GM12865 (cell line): ENCODE measurements at regions not wholly inside any gene's neighbourhood (a gene's known extent, or its start where the extent isn't known, plus 50 kb on each side); places are given as distances from the start of the nearest gene placed in this dataset.
"Not testable (repeated sequence)": the region's sequence is repeated elsewhere in the genome, so short reads cannot be mapped to it uniquely, and the experiment has no call there.

ENCODE experiments used
- DNase-seq: peaks from one replicate; pipeline ENCODE4 v3.0.0; 2010; ENCODE audit warnings: low read depth
- H3K4me3 ChIP-seq: 2 replicates; pipeline ENCODE4 v1.5.1; 2011; ENCODE audit warnings: mild to moderate bottlenecking, low read depth, low read length, control low read depth
- CTCF ChIP-seq: IDR thresholded peaks from 2 replicates; pipeline ENCODE4 v1.5.1; 2011; ENCODE audit warnings: low read length, control low read depth, low read depth, inconsistent platforms; ENCODE audit not compliant: insufficient read depth; ENCODE audit errors: missing control alignments

- TF ChIP-seq CTCF: no peak
- DNase-seq: no peak
- H3K4me3 ChIP-seq: no peak overlapping the region
These were observed 204.8 kb upstream of the GALNT2 start for GRCh38 chr1:229862017-229862774.

GRCh38 chr1:229863651-229864545, 203.1 kb upstream of the GALNT2 start:
- H3K4me3 ChIP-seq: no peak overlapping the region
- DNase-seq: no peak
- TF ChIP-seq CTCF: no peak

DNA sequence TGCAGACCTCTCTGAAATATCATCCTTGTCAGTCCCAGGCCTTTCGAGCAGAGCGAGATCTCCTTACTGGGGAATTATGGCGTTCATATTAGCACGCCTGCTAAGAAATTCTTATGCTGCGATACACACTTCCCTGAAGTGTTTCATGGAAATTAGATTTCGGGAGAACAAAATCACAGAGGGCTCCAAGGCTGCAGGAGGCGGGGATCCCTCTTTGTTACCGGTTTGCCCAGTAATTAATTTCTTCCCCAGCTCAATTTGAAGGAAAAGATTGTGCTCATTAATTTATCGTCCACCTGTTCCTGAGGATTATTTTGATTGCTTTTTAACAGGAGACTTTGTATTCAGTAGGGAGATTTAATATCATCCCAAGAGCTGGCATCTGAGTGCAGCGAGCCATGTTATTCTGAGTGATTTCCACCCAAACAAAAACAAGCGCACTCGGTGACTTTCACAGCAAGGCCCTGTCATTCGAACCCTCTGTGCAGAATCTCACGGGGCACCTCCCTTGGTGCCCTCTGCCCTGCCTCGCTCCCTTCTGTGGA, 202.3 kb upstream of the GALNT2 start:
- no peak for DNase-seq
- H3K4me3 ChIP-seq: no peak overlapping the region
- TF ChIP-seq CTCF: no peak

GRCh38 chr1:229865321-229865720, 201.7 kb upstream of the GALNT2 start:
- H3K4me3 ChIP-seq, DNase-seq: not testable (repeated sequence)

DNA sequence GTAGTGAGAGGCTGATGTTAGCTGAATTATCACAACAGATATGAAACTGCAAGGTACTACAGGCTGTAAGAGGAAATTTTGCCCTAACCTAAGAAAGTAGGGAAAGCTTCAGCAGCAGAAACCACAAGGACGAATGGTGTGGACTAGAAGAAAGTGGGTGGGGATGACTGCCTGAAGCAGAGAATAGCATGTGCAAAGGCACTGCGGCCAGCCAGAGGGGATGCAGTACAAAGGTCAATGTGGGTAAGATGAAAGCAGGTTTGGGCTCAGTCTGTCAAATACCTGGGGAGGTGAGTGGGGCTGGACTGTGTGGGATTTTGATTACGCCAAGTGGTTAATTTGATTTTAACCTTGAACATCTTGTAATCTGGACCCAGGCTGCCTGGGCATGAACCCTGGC, 199.3 kb upstream of the GALNT2 start:
- no peak overlapping the region for H3K4me3 ChIP-seq
- TF ChIP-seq CTCF: no peak
- DNase-seq: no peak

DNA sequence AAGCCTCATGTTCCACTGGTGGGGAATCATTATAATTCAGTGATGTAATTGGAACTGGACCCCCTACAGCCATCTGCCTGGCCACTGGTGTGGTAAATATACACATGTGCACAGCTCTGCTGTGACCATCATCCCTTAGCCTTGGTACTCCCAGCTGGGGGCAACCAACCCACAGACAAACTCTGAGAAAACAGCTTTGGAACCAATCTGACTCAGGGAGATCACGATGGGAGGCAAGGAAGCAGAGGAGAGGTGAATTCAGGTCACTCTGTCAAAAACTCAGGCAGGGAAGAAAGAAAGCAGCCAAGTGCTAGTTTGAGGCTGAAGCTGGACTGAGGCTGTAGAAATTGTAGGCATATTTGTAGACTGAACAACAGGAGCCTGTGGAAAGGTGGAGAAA, 197.8 kb upstream of the GALNT2 start:
- no peak overlapping the region for H3K4me3 ChIP-seq
- DNase-seq: no peak
- TF ChIP-seq CTCF: no peak

- no peak overlapping the region for H3K4me3 ChIP-seq
- DNase-seq: no peak
- no peak for TF ChIP-seq CTCF
These were observed 197.4 kb upstream of the GALNT2 start for GRCh38 chr1:229869687-229870086.
